GM12874 (cell line): ENCODE measurements at regions not wholly inside any gene's neighbourhood (a gene's known extent, or its start where the extent isn't known, plus 50 kb on each side); places are given as distances from the start of the nearest gene placed in this dataset.

ENCODE experiments used
- TF ChIP-seq, protein P1 (sequence below): IDR thresholded peaks from 2 replicates; pipeline ENCODE4 v1.5.1; 2011; ENCODE audit warnings: low read depth, mild to moderate bottlenecking, control low read depth, low read length, moderate library complexity; ENCODE audit not compliant: insufficient read depth

DNA sequence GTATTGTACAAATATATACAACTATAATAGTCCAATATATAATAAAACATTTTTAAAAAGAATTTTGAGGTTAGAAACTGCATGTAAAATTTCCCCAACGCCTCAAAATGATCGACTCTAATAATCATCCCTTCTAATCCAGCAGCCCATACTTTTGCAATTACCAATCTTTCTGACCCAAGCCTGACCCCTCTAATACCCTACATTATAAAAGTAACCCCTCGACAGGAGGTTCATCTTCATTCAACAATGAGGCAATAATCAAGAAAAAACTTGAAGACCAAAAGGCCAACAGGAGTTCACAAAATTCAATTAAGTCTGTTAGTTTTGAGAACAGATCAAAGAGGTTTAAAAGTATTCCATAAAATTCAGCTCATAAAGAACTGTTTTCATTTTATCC is 393.5 kb downstream of the GPM6A start:
- TF ChIP-seq, protein P1, sequence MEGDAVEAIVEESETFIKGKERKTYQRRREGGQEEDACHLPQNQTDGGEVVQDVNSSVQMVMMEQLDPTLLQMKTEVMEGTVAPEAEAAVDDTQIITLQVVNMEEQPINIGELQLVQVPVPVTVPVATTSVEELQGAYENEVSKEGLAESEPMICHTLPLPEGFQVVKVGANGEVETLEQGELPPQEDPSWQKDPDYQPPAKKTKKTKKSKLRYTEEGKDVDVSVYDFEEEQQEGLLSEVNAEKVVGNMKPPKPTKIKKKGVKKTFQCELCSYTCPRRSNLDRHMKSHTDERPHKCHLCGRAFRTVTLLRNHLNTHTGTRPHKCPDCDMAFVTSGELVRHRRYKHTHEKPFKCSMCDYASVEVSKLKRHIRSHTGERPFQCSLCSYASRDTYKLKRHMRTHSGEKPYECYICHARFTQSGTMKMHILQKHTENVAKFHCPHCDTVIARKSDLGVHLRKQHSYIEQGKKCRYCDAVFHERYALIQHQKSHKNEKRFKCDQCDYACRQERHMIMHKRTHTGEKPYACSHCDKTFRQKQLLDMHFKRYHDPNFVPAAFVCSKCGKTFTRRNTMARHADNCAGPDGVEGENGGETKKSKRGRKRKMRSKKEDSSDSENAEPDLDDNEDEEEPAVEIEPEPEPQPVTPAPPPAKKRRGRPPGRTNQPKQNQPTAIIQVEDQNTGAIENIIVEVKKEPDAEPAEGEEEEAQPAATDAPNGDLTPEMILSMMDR, result no peak

DNA sequence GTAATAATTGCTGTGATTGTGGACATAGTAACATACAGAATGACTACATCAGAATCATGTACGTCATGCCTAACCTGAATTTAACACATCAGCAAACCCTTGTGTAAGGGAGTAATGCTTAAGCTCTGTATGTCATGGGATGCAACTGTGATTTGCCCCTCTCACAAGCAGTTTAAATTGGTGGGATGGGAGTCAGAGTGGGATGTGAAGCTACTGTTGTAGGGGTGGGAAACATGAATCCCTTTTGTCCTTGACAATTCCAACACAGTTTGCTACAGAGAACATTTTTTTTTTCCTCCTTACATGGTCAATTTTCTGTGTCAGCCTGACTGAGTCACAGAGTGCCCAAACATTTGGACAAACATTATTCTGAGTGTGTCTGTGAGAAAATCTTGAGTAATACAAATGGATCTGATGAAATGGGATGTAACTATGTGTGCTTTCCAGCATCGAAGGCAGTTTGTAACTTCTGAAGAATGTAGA is 392.8 kb downstream of the GPM6A start:
- TF ChIP-seq, protein P1, result no peak

DNA sequence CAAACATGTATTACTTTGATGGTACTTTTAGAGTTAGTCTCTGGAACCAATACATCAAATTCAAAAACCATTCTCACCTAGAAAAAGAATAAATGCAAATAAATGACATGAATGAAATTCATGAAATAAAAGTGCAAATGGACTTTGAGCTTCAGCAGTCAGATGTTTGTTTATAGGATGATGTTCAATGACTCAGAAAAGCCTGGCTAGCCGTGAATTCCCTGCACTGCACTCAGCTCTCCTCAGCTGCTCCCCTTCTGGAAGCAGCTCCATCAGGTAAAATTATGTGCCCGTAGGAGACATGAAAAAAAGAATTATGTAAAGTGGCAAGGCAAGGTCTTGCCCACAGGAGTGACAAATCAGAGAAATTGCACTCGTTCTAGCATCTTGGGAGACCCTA is 390.6 kb downstream of the GPM6A start:
- TF ChIP-seq, protein P1, result no peak

DNA sequence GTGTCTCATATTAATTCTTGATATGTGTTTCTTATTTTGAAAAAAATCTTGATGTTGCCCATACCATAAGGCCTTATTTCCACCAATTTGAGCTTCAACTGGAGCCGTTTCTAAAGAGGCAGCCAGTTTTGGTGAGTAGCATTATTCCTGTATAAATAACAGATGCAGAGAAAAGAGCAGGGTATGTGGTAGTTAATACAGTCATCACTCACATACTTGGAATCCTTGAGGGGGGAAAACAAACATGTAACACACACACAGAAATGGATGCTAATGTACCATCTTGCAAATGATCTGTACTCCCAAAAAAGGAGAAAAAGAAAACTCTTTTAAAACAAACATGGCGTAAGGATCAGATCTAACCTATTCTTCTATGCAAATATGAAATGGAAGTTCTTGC is 389.7 kb downstream of the GPM6A start:
- TF ChIP-seq, protein P1, result no peak

DNA sequence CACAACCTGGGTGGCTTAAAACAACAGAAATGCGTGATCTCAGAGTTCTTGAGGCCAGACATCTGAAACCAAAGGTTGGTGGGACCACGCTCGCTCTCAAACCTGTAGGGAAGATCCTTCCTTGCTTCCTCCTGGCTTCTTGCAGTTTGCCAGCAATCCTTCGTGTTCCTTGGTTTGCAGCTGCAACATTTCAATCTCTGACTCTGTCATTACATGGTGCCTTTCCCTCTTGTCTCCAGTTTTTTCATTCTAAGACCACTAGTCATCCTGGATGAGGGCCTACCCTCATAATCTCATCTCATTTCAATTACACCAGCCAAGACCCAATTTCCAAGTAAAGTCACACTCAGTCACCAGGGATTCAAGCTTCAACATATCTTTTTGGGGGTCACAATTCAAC is 388.0 kb downstream of the GPM6A start:
- TF ChIP-seq, protein P1, result no peak

DNA sequence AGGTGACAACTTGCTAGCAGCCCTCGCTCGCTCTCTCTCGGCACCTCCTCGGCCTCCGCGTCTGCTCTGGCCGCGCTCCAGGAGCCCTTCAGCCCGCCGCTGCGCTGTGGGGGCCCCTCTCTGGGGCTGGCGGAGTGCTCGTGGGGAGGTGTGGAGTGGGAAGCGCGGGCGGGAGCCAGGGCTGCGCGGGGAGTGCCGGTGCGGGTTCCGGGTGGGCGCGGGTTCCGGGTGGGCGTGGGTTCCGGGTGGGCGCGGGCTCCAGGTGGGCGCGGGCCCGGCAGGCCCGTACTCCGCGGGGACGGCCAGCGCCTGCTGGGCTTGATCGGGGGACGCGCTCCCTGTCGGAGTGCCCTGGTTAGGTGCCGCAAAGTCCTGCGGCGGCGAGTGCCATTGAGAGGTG is 384.3 kb downstream of the GPM6A start:
- TF ChIP-seq, protein P1, result no peak

DNA sequence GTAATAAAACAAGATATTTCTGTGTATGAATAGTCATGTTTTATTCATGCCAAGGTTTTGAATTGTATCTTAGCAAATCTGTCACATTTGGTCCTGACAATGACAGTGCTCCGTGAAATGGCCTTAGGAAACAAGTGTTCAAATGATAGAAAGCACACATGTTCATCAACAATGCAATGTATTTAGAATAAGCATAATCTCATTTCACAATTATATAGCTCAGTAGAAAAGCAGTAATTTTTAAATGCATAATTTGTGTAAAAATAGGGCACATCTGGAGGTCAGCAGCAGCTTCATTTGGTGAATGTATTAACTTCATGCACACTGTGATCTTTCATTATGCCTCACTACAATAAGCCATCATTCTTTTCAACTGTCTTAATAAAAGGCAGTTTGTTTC is 380.4 kb downstream of the GPM6A start:
- TF ChIP-seq, protein P1, result no peak

DNA sequence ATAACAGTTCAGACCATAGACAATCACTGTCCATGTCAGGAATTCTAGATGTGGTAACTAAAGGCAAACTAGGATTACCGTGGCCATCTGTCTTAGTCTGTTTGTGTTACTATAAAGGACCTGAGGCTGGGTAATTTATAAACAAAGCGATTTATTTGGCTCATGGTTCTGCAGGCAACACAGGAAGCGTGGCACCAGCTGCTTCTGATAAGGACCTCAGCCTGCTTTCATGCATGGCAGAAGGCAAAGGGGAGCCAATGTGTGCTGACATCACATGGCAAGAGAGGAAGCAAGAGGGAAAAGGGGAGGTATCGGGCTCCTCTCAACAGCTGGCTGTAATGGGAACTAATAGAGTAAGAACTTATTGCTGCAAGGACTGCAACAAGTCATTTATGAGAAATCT is 376.7 kb downstream of the GPM6A start:
- TF ChIP-seq, protein P1, result no peak
